ENCODE measurements at regions not wholly inside any gene's neighbourhood (a gene's known extent, or its start where the extent isn't known, plus 50 kb on each side); places are given as distances from the start of the nearest gene placed in this dataset.

- Histone ChIP-seq H4K20me1 (ENCODE audit: insufficient read depth, low read length) (no peaks in the 10 kb centered on the region), H3K4me1 (ENCODE audit: control insufficient read depth in 1 of 2, insufficient read depth in 2 of 2, low read length in 2 of 2) (no peaks in the 10 kb centered on the region), H2AFZ (ENCODE audit: insufficient read depth, low read depth, low read length, poor library complexity, severe bottlenecking) (no peak overlapping the region), H3K36me3 (replicated peaks in 1 of 2; ENCODE audit: control insufficient read depth in 1 of 2, insufficient read depth in 2 of 2, low read length in 2 of 2) (no peaks in the 10 kb centered on the region), H3K4me3 (replicated peaks in 1 of 3; ENCODE audit: low read depth in 2 of 3, low read length in 3 of 3) (no peak overlapping the region), H3K79me2 (ENCODE audit: insufficient read depth, low read length) (no peaks in the 10 kb centered on the region), H3K27me3 (ENCODE audit: control insufficient read depth in 2 of 2, insufficient read depth in 2 of 2, low read length in 2 of 2) (no peaks in the 10 kb centered on the region), H3K9me3 (replicated peaks in 1 of 2; ENCODE audit: control insufficient read depth in 1 of 2, insufficient read depth in 1 of 2, low read length in 2 of 2) (no peaks in the 10 kb centered on the region), H3K27ac (ENCODE audit: low read depth in 1 of 2, low read length in 2 of 2) (no peak overlapping the region), H3K4me2 (replicated peaks; ENCODE audit: extremely low read depth, low read length, poor library complexity, severe bottlenecking) (no peak overlapping the region), H3K9ac (ENCODE audit: insufficient read depth, low read length, poor library complexity, severe bottlenecking) (no peak overlapping the region)
- Mint-ChIP-seq H3K36me3 (no peaks in the 10 kb centered on the region), H3K4me3 (no peak overlapping the region), H3K4me1 (no peaks in the 10 kb centered on the region), H3K27me3 (ENCODE audit: low read depth in 3 of 3) (no peaks in the 10 kb centered on the region), H3K27ac (no peak overlapping the region), H3K9me3 (peaks cover 0 to 4% (median 0%) of the 10 kb centered on the region in 7 donors)
- WGBS (ENCODE audit: insufficient coverage), result no CpG with 5 or more reads among the region's 4 CpGs
- TF ChIP-seq CTCF (IDR thresholded peaks at IDR 0.05), result no peak
- DNase-seq, result no peak
- intact Hi-C loops (cut with micrococcal nuclease), result no loop called here
These were observed 432.6 kb downstream of the CYLC2 start for GRCh38 chr9:103427696-103428095.

GRCh38 chr9:103430469-103430868, 435.3 kb downstream of the CYLC2 start:
- no peak for DNase-seq
- no peak for TF ChIP-seq CTCF (IDR thresholded peaks at IDR 0.05)
- no peak overlapping the region for H3K4me2 ChIP-seq (replicated peaks; ENCODE audit: extremely low read depth, low read length, poor library complexity, severe bottlenecking)
- H3K27me3 ChIP-seq (ENCODE audit: control insufficient read depth in 2 of 2, insufficient read depth in 2 of 2, low read length in 2 of 2), result no peaks in the 10 kb centered on the region
- H3K4me1 Mint-ChIP-seq, result no peaks in the 10 kb centered on the region
- no peaks in the 10 kb centered on the region for H3K79me2 ChIP-seq (ENCODE audit: insufficient read depth, low read length)
- no peaks in the 10 kb centered on the region for H3K27me3 Mint-ChIP-seq (ENCODE audit: low read depth in 3 of 3)
- no peak overlapping the region for H3K4me3 ChIP-seq (replicated peaks in 1 of 3; ENCODE audit: low read depth in 2 of 3, low read length in 3 of 3)
- H3K27ac ChIP-seq (ENCODE audit: low read depth in 1 of 2, low read length in 2 of 2), result no peak overlapping the region
- H3K9me3 ChIP-seq (replicated peaks in 1 of 2; ENCODE audit: control insufficient read depth in 1 of 2, insufficient read depth in 1 of 2, low read length in 2 of 2), result no peaks in the 10 kb centered on the region
- no peaks in the 10 kb centered on the region for H4K20me1 ChIP-seq (ENCODE audit: insufficient read depth, low read length)
- no peaks in the 10 kb centered on the region for H3K4me1 ChIP-seq (ENCODE audit: control insufficient read depth in 1 of 2, insufficient read depth in 2 of 2, low read length in 2 of 2)
- no peak overlapping the region for H2AFZ ChIP-seq (ENCODE audit: insufficient read depth, low read depth, low read length, poor library complexity, severe bottlenecking)
- intact Hi-C loops (cut with micrococcal nuclease), result no loop called here
- H3K36me3 Mint-ChIP-seq, result no peaks in the 10 kb centered on the region
- no peaks in the 10 kb centered on the region for H3K36me3 ChIP-seq (replicated peaks in 1 of 2; ENCODE audit: control insufficient read depth in 1 of 2, insufficient read depth in 2 of 2, low read length in 2 of 2)
- H3K9ac ChIP-seq (ENCODE audit: insufficient read depth, low read length, poor library complexity, severe bottlenecking), result no peak overlapping the region
- no peak overlapping the region for H3K27ac Mint-ChIP-seq
- no CpG with 5 or more reads among the region's 1 CpG for WGBS (ENCODE audit: insufficient coverage)
- no peak overlapping the region for H3K4me3 Mint-ChIP-seq
- H3K9me3 Mint-ChIP-seq, result peaks cover 0 to 3% (median 0%) of the 10 kb centered on the region in 7 donors
